ENCODE measurements at regions not wholly inside any gene's neighbourhood (a gene's known extent, or its start where the extent isn't known, plus 50 kb on each side); places are given as distances from the start of the nearest gene placed in this dataset.
"Not testable (repeated sequence)": the region's sequence is repeated elsewhere in the genome, so short reads cannot be mapped to it uniquely, and the experiment has no call there.

DNA sequence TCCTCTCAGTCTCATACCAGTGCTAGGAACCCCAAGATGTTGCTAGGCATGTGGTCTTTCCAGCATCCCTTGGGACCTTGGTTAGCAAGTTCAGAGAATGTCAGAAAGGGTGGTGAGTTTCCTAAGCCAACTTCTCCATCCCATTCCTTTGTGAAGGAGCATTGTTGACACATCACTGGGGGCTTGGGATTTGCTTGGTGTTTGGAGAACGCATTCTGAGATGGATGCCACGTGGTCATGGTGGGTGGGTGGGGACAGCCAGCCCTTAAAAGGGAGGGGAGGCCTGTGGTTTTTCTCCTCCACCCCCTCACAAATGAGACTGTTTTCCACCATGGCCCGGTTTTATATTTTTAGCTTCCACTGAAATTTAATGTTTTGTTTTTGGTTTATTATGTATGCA is 83.3 kb upstream of the ZNF536 start:
- H3K4me1 ChIP-seq = no peaks in the 10 kb centered on the region
- H3K9me3 ChIP-seq = no peaks in the 10 kb centered on the region
- no peak overlapping the region for H3K27ac ChIP-seq
- DNase-seq (ENCODE audit: low spot score in 2 of 2) = no peak
- 63% methylated on average over 3 of the region's 3 CpGs for WGBS
- TF ChIP-seq EP300 (IDR thresholded peaks at IDR 0.05) (no peak), POLR2AphosphoS5 (IDR thresholded peaks at IDR 0.05) (no peak), CTCF (IDR thresholded peaks at IDR 0.05) (no peak), POLR2A (IDR thresholded peaks at IDR 0.05) (no peak)
- no peaks in the 10 kb centered on the region for H3K36me3 ChIP-seq
- peaks cover 5% of the 10 kb centered on the region for H3K27me3 ChIP-seq
- H3K4me3 ChIP-seq = no peak overlapping the region

DNA sequence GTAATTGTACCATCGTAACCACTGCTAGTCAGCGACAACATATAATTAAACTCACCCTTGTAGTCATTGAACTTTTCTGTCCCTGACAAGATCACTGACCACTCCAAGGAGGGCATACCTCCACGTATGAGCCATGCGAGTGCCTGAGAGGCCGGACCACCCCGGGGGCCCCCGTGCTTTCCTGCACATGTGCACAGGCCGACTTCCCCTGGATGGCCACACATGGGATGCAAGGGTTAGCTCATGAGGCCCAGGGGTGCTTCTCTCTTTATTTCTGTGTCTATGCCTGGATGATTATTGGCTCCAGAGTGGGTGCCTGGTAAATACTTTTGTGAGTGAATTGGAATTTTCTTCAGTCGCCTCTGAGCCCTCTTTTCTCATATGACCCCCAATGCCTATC is 82.8 kb upstream of the ZNF536 start:
- no peak overlapping the region for H3K4me3 ChIP-seq
- peaks cover 5% of the 10 kb centered on the region for H3K27me3 ChIP-seq
- no peak overlapping the region for H3K27ac ChIP-seq
- H3K4me1 ChIP-seq = no peaks in the 10 kb centered on the region
- no peak for DNase-seq (ENCODE audit: low spot score in 2 of 2)
- no peaks in the 10 kb centered on the region for H3K9me3 ChIP-seq
- 76% methylated on average over 9 of the region's 9 CpGs for WGBS
- no peaks in the 10 kb centered on the region for H3K36me3 ChIP-seq
- TF ChIP-seq EP300 (IDR thresholded peaks at IDR 0.05) = no peak
- no peak for TF ChIP-seq POLR2A (IDR thresholded peaks at IDR 0.05)
- no peak for TF ChIP-seq POLR2AphosphoS5 (IDR thresholded peaks at IDR 0.05)
- no peak for TF ChIP-seq CTCF (IDR thresholded peaks at IDR 0.05)

GRCh38 chr19:30290805-30291204 is 81.4 kb upstream of the ZNF536 start:
- DNase-seq (ENCODE audit: low spot score in 2 of 2); H3K4me3 ChIP-seq; H3K4me1 ChIP-seq; H3K27ac ChIP-seq; H3K27me3 ChIP-seq; H3K36me3 ChIP-seq; H3K9me3 ChIP-seq: not testable (repeated sequence)

DNA sequence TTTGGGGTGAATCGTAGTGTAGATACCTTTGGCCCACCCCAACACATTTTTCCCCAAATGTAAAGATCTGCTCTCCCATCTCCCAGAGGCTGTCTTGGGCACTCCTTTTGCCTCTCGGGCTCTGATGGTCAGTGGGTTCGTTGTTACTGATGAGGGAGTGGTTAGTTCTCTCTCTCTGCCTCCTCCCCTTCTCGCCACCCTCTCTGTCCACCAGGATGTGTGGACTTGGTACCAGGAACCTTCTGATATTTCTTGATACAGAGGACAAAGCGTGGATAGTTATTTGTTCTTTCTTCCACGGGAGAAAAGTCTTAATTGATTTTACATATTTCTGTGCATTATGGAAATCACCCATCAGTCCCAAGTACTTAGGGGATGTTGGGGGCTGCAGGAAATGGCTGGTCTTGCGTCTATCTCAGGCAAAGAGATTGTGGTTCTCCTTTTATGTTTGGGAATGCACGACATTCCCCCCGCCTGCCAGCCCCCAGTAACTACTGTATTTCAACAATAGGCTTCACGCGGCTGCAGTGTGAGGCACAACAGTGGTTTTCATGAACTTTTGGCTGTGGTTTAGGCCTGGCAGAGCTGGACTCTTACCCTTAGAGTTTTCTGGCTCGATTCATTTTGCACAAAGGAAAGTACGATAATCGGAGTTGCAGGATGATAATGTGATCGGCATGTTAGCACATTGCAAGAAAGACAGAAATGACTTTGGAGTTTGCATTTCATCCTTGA is 79.0 kb upstream of the ZNF536 start:
- no peak for DNase-seq (ENCODE audit: low spot score in 2 of 2)
- no peak for TF ChIP-seq POLR2AphosphoS5 (IDR thresholded peaks at IDR 0.05)
- no peak for TF ChIP-seq POLR2A (IDR thresholded peaks at IDR 0.05)
- TF ChIP-seq EP300 (IDR thresholded peaks at IDR 0.05) = no peak
- TF ChIP-seq CTCF (IDR thresholded peaks at IDR 0.05) = no peak
- Histone ChIP-seq H3K4me3 (no peak overlapping the region), H3K27me3 (no peaks in the 10 kb centered on the region), H3K27ac (no peak overlapping the region), H3K4me1 (no peaks in the 10 kb centered on the region), H3K9me3 (no peaks in the 10 kb centered on the region), H3K36me3 (no peaks in the 10 kb centered on the region)
- 77% methylated on average over 15 of the region's 15 CpGs for WGBS

DNA sequence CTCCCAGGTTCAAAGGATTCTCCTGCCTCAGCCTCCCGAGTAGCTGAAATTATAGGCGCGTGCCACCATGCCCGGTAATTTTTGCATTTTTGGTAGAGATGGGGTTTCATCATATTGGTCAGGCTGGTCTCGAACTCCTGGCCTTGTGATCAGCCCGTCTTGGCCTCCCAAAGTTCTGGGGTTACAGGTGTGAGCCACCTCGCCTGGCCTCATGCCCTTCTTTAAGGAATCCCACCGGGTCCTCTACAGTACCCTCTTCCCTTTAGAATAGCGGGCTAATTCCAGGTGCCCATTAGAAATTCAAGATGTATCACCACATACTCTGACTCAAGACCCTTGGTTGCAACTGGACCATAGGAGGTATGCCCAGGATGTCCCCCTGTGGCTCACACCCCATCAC is 74.2 kb upstream of the ZNF536 start:
- Histone ChIP-seq H3K27me3 (no peaks in the 10 kb centered on the region), H3K9me3 (no peaks in the 10 kb centered on the region), H3K36me3 (no peaks in the 10 kb centered on the region), H3K4me3 (no peak overlapping the region), H3K4me1 (no peaks in the 10 kb centered on the region), H3K27ac (no peak overlapping the region)
- WGBS = 94% methylated on average over 9 of the region's 9 CpGs
- TF ChIP-seq POLR2A (IDR thresholded peaks at IDR 0.05) (no peak), CTCF (IDR thresholded peaks at IDR 0.05) (no peak), EP300 (IDR thresholded peaks at IDR 0.05) (no peak), POLR2AphosphoS5 (IDR thresholded peaks at IDR 0.05) (no peak)
- no peak for DNase-seq (ENCODE audit: low spot score in 2 of 2)

DNA sequence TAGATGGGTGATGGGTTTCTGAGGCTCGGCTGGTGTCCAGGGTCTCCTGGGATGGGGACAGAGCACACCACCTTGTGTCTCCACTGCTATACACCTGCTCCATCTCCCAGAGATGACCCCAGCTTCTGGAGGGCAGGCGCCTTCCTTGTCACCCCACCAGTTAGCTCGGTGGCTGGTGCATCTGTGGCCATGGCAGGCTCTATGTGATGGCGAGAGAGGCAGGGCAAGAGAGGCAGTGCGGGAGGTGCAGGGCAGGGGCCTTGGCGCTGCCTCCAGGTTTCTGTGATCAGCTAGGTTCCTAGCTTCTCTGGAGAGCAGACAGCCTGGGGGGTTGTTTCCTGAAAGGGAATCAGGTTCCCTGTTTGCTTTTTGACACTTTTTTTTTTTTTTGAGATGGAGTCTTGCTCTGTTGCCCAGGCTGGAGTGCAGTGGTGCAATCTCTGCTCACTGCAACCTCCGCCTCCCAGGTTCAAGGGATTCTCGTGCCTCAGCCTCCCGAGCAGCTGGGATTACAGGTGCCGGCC is 69.0 kb upstream of the ZNF536 start:
- Histone ChIP-seq H3K9me3 (no peaks in the 10 kb centered on the region), H3K27me3 (no peaks in the 10 kb centered on the region), H3K4me3 (no peak overlapping the region), H3K4me1 (no peaks in the 10 kb centered on the region), H3K36me3 (no peaks in the 10 kb centered on the region), H3K27ac (no peak overlapping the region)
- TF ChIP-seq POLR2A (IDR thresholded peaks at IDR 0.05) (no peak), CTCF (IDR thresholded peaks at IDR 0.05) (no peak), EP300 (IDR thresholded peaks at IDR 0.05) (no peak), POLR2AphosphoS5 (IDR thresholded peaks at IDR 0.05) (no peak)
- WGBS = 87% methylated on average over 10 of the region's 10 CpGs
- DNase-seq (ENCODE audit: low spot score in 2 of 2) = no peak
